Stomach (tissue), 4 donors: ENCODE measurements at regions not wholly inside any gene's neighbourhood (a gene's known extent, or its start where the extent isn't known, plus 50 kb on each side); places are given as distances from the start of the nearest gene placed in this dataset.

Experiments
- POLR2A ChIP-seq, 4 donors: fragments of 450-650 bp; IDR thresholded peaks; one replicate each; pipeline ENCODE4 v1.6.1; 2016; ENCODE audit warnings: antibody characterized with exemption in 4 of 4, control low read depth in 2 of 4, mild to moderate bottlenecking in 1 of 4, moderate library complexity in 1 of 4
- TF ChIP-seq, protein P1 (sequence below), 7 experiments: fragments of 450-650 bp in 4 of 7; fragments of 200-600 bp in 3 of 7; sonication (generic) in 3 of 7; IDR thresholded peaks; one replicate each; pipeline ENCODE4 v1.5.1; 2016 to 2019; ENCODE audit warnings: antibody characterized with exemption in 7 of 7, control low read depth in 2 of 7, mild to moderate bottlenecking in 1 of 7

DNA sequence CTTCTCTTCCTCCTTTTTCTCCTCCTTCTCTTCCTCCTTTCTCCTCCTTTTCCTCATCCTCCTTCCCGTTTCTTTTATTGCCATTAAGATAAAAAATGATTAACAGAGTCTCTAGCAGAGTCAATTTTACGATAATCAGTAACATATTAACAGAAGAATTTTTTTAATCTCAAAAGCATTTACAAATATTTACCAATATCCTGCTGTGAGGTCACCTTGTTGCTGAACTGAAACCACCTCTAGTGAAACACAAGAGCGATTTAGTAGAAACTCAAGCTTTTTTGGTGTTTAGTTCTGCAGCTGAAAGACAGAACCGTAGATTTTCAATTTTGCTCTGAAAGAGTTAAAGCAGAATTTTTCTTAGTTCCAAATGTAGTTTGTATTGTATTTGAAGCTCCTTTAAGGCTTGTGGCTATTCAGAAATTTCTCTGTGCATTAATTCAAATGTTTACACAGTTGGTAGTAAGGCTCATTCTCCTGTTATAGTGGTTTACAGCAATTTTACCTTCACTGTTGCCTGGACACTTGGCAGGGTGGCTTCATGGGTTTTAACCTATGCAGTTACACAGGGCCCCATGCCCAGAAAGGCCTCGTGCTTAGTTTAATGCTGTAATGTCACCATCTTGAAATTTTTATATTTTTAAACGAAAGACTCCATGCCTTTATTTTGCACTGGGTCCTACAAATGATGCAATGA is 1106.6 kb upstream of the FAM98A start:
- TF ChIP-seq, protein P1, sequence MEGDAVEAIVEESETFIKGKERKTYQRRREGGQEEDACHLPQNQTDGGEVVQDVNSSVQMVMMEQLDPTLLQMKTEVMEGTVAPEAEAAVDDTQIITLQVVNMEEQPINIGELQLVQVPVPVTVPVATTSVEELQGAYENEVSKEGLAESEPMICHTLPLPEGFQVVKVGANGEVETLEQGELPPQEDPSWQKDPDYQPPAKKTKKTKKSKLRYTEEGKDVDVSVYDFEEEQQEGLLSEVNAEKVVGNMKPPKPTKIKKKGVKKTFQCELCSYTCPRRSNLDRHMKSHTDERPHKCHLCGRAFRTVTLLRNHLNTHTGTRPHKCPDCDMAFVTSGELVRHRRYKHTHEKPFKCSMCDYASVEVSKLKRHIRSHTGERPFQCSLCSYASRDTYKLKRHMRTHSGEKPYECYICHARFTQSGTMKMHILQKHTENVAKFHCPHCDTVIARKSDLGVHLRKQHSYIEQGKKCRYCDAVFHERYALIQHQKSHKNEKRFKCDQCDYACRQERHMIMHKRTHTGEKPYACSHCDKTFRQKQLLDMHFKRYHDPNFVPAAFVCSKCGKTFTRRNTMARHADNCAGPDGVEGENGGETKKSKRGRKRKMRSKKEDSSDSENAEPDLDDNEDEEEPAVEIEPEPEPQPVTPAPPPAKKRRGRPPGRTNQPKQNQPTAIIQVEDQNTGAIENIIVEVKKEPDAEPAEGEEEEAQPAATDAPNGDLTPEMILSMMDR (IDR thresholded peaks at IDR 0.05) = no peak
- no peak for TF ChIP-seq POLR2A (IDR thresholded peaks at IDR 0.05)
